K562 (cell line): ENCODE measurements at regions not wholly inside any gene's neighbourhood (a gene's known extent, or its start where the extent isn't known, plus 50 kb on each side); places are given as distances from the start of the nearest gene placed in this dataset.

Experiments used
- ATAC-seq: fragments of 200-7000 bp; cut with Tn5 transposase; 3 replicates; pipeline ENCODE4 v1.9.1; 2020; ENCODE audit warnings: moderate library complexity
- BruUV-seq: library from RNA; stranded (reverse); fragments of 400-500 nt; replicated peaks from 2 replicates; lab custom pipeline; 2021; lab: Mats Ljungman, UMichigan
- CTCF ChIA-PET: fragments of 300-600 bp; formaldehyde crosslinking; extraction: SDS; loops from one replicate; lab custom pipeline; 2021; ENCODE audit warnings: low intra/inter-chr PET ratio; lab: Yijun Ruan, JAX
- POLR2A ChIA-PET: fragments of 300-600, 350-650 bp; sonication (Branson Sonifier 250); formaldehyde crosslinking; extraction: SDS; loops from one replicate; lab custom pipeline; 2021; ENCODE audit warnings: antibody characterized with exemption, inconsistent platforms; lab: Yijun Ruan, JAX
- DNase-seq, 4 experiments: peaks; one replicate each; pipeline versions ENCODE4 v3.0.0 to v3.0.0-alpha.2; 2011 to 2018; ENCODE audit warnings: low spot score in 3 of 4, mixed read lengths in 3 of 4; ENCODE audit errors: extremely low read depth in 1 of 4
- FAIRE-seq: peaks from 2 replicates; lab custom pipeline; 2011; peaks lifted over from hg19 to GRCh38; lab: Jason Lieb, UNC
- H2AFZ ChIP-seq: 2 replicates; pipeline ENCODE4 v1.6.0; 2011; ENCODE audit warnings: low read depth, low read length, control low read depth, inconsistent platforms
- H3K27ac ChIP-seq: fragments of 200-600 bp; 3 replicates; pipeline ENCODE4 v1.8.0; 2011; ENCODE audit warnings: low read depth, mild to moderate bottlenecking, control low read depth, inconsistent platforms, low read length, moderate library complexity, mixed read lengths; ENCODE audit errors: extremely low read depth
- H3K27me3 ChIP-seq, 2 experiments: fragments of 300-600 bp in 1 of 2; 2 replicates in 1 of 2; 3 replicates in 1 of 2; pipeline versions ENCODE4 v1.6.0 to v1.8.0; 2011; ENCODE audit warnings: inconsistent platforms in 2 of 2, low read length in 2 of 2, mild to moderate bottlenecking in 1 of 2, mixed read lengths in 1 of 2, moderate library complexity in 1 of 2; ENCODE audit not compliant: control insufficient read depth in 2 of 2, insufficient read depth in 2 of 2
- H3K36me3 ChIP-seq: fragments of 300-600 bp; 3 replicates; pipeline ENCODE4 v1.8.0; 2011; ENCODE audit warnings: mild to moderate bottlenecking, low read length, inconsistent platforms; ENCODE audit not compliant: control insufficient read depth, insufficient read depth
- H3K4me1 ChIP-seq, 2 experiments: fragments of 200-600 bp in 1 of 2; replicated peaks in 1 of 2; 2 replicates in 1 of 2; 3 replicates in 1 of 2; pipeline versions ENCODE4 v1.5.1 to v1.8.0; 2011; ENCODE audit warnings: inconsistent platforms in 2 of 2, low read length in 2 of 2, mild to moderate bottlenecking in 1 of 2, mixed read lengths in 1 of 2, moderate library complexity in 1 of 2; ENCODE audit not compliant: control insufficient read depth in 2 of 2, insufficient read depth in 2 of 2
- H3K4me2 ChIP-seq: 2 replicates; pipeline ENCODE4 v1.6.1; 2011; ENCODE audit warnings: low read length, control low read depth, inconsistent platforms, mixed read lengths; ENCODE audit not compliant: insufficient read depth
- H3K4me3 ChIP-seq: fragments of 200-600 bp; sonication (generic), shearing (Covaris generic); 2 replicates; pipeline ENCODE4 v1.5.1; 2016; ENCODE audit warnings: control low read depth, inconsistent platforms
- H3K79me2 ChIP-seq: fragments of 200-600 bp; 3 replicates; pipeline ENCODE4 v1.8.0; 2011; ENCODE audit warnings: low read length, inconsistent platforms; ENCODE audit not compliant: control insufficient read depth, insufficient read depth
- H3K9ac ChIP-seq, 2 experiments: 2 replicates each; pipeline versions ENCODE4 v1.6.0 to v1.6.1; 2011; ENCODE audit warnings: low read depth in 2 of 2, low read length in 2 of 2, control low read depth in 1 of 2, inconsistent platforms in 1 of 2, mild to moderate bottlenecking in 1 of 2, mixed read lengths in 1 of 2; ENCODE audit not compliant: insufficient read depth in 1 of 2
- H3K9me1 ChIP-seq: one replicate; pipeline ENCODE4 v1.6.0; 2011; ENCODE audit warnings: inconsistent platforms, mild to moderate bottlenecking, low read length, moderate library complexity; ENCODE audit not compliant: control insufficient read depth, insufficient read depth
- H3K9me3 ChIP-seq: replicated peaks from 2 replicates; pipeline ENCODE4 v1.5.1; 2011; ENCODE audit warnings: low read depth, low read length, inconsistent platforms; ENCODE audit not compliant: control insufficient read depth, insufficient read depth
- H4K20me1 ChIP-seq: replicated peaks from 2 replicates; pipeline ENCODE4 v1.6.1; 2011; ENCODE audit warnings: low read length, inconsistent platforms, mixed read lengths; ENCODE audit not compliant: control insufficient read depth, insufficient read depth
- CAMTA2 ChIP-seq: fragments of 250-450 bp; sonication (Bioruptor Pico); conservative IDR thresholded peaks from 2 replicates; pipeline ENCODE4 v1.5.1; 2022
- CC2D1A ChIP-seq: fragments of 450-650 bp; IDR thresholded peaks from 2 replicates; pipeline ENCODE4 v1.6.1; 2017; ENCODE audit warnings: mild to moderate bottlenecking
- EHMT2 ChIP-seq: fragments of 450-650 bp; IDR thresholded peaks from 2 replicates; pipeline ENCODE4 v1.6.1; 2018; ENCODE audit warnings: antibody characterized with exemption
- ETS1 ChIP-seq: conservative IDR thresholded peaks from 2 replicates; pipeline ENCODE4 v1.6.1; 2011; ENCODE audit warnings: low read depth, mild to moderate bottlenecking, low read length; ENCODE audit not compliant: control insufficient read depth
- HCFC1 ChIP-seq: IDR thresholded peaks from 2 replicates; pipeline ENCODE4 v1.6.1; 2012; ENCODE audit warnings: low read depth, low read length, improper control_type of control experiment
- NFE2L1 ChIP-seq: fragments of 450-650 bp; IDR thresholded peaks from 2 replicates; pipeline ENCODE4 v1.6.1; 2016; ENCODE audit warnings: missing genetic modification characterization, low read depth, mild to moderate bottlenecking, missing compliant biosample characterization, moderate library complexity, borderline replicate concordance
- NKRF ChIP-seq: fragments of 450-650 bp; IDR thresholded peaks from 2 replicates; pipeline ENCODE4 v1.6.1; 2016; ENCODE audit warnings: borderline replicate concordance
- POLR2B ChIP-seq: fragments of 450-650 bp; IDR thresholded peaks from 2 replicates; pipeline ENCODE4 v1.6.1; 2018; ENCODE audit warnings: low read depth; ENCODE audit not compliant: partially characterized antibody
- PTBP1 ChIP-seq: fragments of 200-400 bp; formaldehyde crosslinking; IDR thresholded peaks from 2 replicates; pipeline ENCODE4 v1.6.1; 2017; ENCODE audit warnings: low read depth, low read length
- SAFB2 ChIP-seq: fragments of 200-400 bp; formaldehyde crosslinking; IDR thresholded peaks from 2 replicates; pipeline ENCODE4 v1.6.1; 2018; ENCODE audit warnings: borderline replicate concordance, low read length, low read depth, moderate library complexity; ENCODE audit not compliant: severe bottlenecking
- TCF3 ChIP-seq: sonication (generic); formaldehyde crosslinking; IDR thresholded peaks from 2 replicates; pipeline ENCODE4 v1.4.0; 2020; ENCODE audit warnings: mild to moderate bottlenecking, missing genetic modification reagents
- TSC22D4 ChIP-seq: fragments of 450-650 bp; IDR thresholded peaks from 2 replicates; pipeline ENCODE4 v1.6.1; 2016; ENCODE audit warnings: missing genetic modification characterization, missing biosample characterization, control low read depth
- ZBTB33 ChIP-seq: sonication (generic); formaldehyde crosslinking; IDR thresholded peaks from 2 replicates; pipeline ENCODE4 v1.8.1; 2023; ENCODE audit warnings: mild to moderate bottlenecking, missing genetic modification reagents
- ZKSCAN3 ChIP-seq: fragments of 250-450 bp; sonication (Bioruptor Pico); IDR thresholded peaks from 2 replicates; pipeline ENCODE4 v1.4.0; 2020
- ZNF121 ChIP-seq: sonication (generic); formaldehyde crosslinking; conservative IDR thresholded peaks from 2 replicates; pipeline ENCODE4 v1.8.0; 2022; ENCODE audit warnings: missing genetic modification reagents
- WGBS: fragments of 100-300 bp; shearing (Covaris generic); methylation state at CpG from one replicate; pipeline ENCODE4 v1.1.6; 2016; ENCODE audit warnings: low coverage, mixed read lengths; ENCODE audit not compliant: insufficient coverage; ENCODE audit errors: missing lambda C conversion rate; 5-methylcytosine and 5-hydroxymethylcytosine counted together
- in situ Hi-C: fragments of 300-500 bp; cut with MboI; formaldehyde crosslinking; loops from 4 replicates; pipeline ENCODE4 v1.15.0; 2018; ENCODE audit warnings: inconsistent platforms, mixed read lengths
- intact Hi-C: fragments of 100-400 bp; cut with micrococcal nuclease; formaldehyde crosslinking; loops from 2 replicates; pipeline ENCODE4 v1.14.2; 2022

GRCh38 chr11:28730889-28731288, 622.7 kb downstream of the METTL15 start:
- DNase-seq (no peak), FAIRE-seq (no peak), ATAC-seq (no peak)
- in situ Hi-C loops (no loop called here), intact Hi-C loops (no loop called here)
- CTCF ChIA-PET: no interaction called here
- Histone ChIP-seq H4K20me1 (no peaks in the 10 kb centered on the region), H3K9ac (no peak overlapping the region), H3K4me1 (no peaks in the 10 kb centered on the region), H3K9me1 (no peaks in the 10 kb centered on the region), H3K27ac (no peak overlapping the region), H3K36me3 (no peaks in the 10 kb centered on the region), H3K4me2 (no peak overlapping the region), H3K9me3 (no peaks in the 10 kb centered on the region), H3K27me3 (no peaks in the 10 kb centered on the region), H3K79me2 (no peaks in the 10 kb centered on the region), H2AFZ (no peak overlapping the region), H3K4me3 (no peak overlapping the region)
- POLR2A ChIA-PET: no interaction called here
- 0% methylated on average over 1 of the region's 2 CpGs for WGBS
- no TSS peak for BruUV-seq
- no peak for TF ChIP-seq POLR2B
- TF ChIP-seq PTBP1: no peak
- no peak for TF ChIP-seq CC2D1A
- no peak for TF ChIP-seq SAFB2
- TF ChIP-seq CAMTA2 (CRISPR knock-in tag): no peak
- no peak for TF ChIP-seq EHMT2
- no peak for TF ChIP-seq TSC22D4 (tag)
- no peak for TF ChIP-seq NKRF
- TF ChIP-seq ZNF121 (CRISPR knock-in tag): no peak
- TF ChIP-seq HCFC1: no peak
- TF ChIP-seq ZKSCAN3 (CRISPR knock-in tag): no peak
- TF ChIP-seq ETS1: no peak
- no peak for TF ChIP-seq ZBTB33 (CRISPR knock-in tag)
- TF ChIP-seq TCF3 (CRISPR knock-in tag): no peak
- TF ChIP-seq NFE2L1 (tag): no peak
